ENCODE measurements at regions not wholly inside any gene's neighbourhood (a gene's known extent, or its start where the extent isn't known, plus 50 kb on each side); places are given as distances from the start of the nearest gene placed in this dataset.

- TF ChIP-seq POLR2A (IDR thresholded peaks at IDR 0.05) (no peak), CTCF (IDR thresholded peaks at IDR 0.05) (no peak)
- no peak for DNase-seq (ENCODE audit: low spot score in 2 of 2)
- intact Hi-C loops (cut with DNase I; ENCODE audit: low total_unique reads), result no loop called here
- WGBS, 2 donors, result 68 to 87% methylated on average over 1 of the region's 1 CpG
- H3K4me3 ChIP-seq (ENCODE audit: low read depth, poor library complexity, severe bottlenecking), result no peak overlapping the region
Observed at GRCh38 chr1:55848906-55849305, 633.7 kb upstream of the USP24 start.

- H3K4me3 ChIP-seq (ENCODE audit: low read depth, poor library complexity, severe bottlenecking), result no peak overlapping the region
- DNase-seq (ENCODE audit: low spot score in 2 of 2), result no peak
- intact Hi-C loops (cut with DNase I; ENCODE audit: low total_unique reads), result no loop called here
- WGBS, 2 donors, result 88 to 89% methylated on average over 2 of the region's 2 CpGs
- TF ChIP-seq CTCF (IDR thresholded peaks at IDR 0.05) (no peak), POLR2A (IDR thresholded peaks at IDR 0.05) (no peak)
Observed at GRCh38 chr1:55846051-55846450, 630.9 kb upstream of the USP24 start.

- no peak overlapping the region for H3K4me3 ChIP-seq (ENCODE audit: low read depth, poor library complexity, severe bottlenecking)
- intact Hi-C loops (cut with DNase I; ENCODE audit: low total_unique reads), result no loop called here
- WGBS, 2 donors, result 86 to 89% methylated on average over 1 of the region's 1 CpG
- no peak for DNase-seq (ENCODE audit: low spot score in 2 of 2)
- TF ChIP-seq POLR2A (IDR thresholded peaks at IDR 0.05), result no peak
- TF ChIP-seq CTCF (IDR thresholded peaks at IDR 0.05), result no peak
Observed at GRCh38 chr1:55844322-55844721, 629.2 kb upstream of the USP24 start.

GRCh38 chr1:55839626-55840025 lies 624.5 kb upstream of the USP24 start:
- no peak for TF ChIP-seq CTCF (IDR thresholded peaks at IDR 0.05)
- TF ChIP-seq POLR2A (IDR thresholded peaks at IDR 0.05), result no peak
- 43 to 78% methylated on average over 5 of the region's 5 CpGs for WGBS, 2 donors
- H3K4me3 ChIP-seq (ENCODE audit: low read depth, poor library complexity, severe bottlenecking), result no peak overlapping the region
- DNase-seq (ENCODE audit: low spot score in 2 of 2), result no peak
- intact Hi-C loops (cut with DNase I; ENCODE audit: low total_unique reads), result no loop called here

- H3K4me3 ChIP-seq (ENCODE audit: low read depth, poor library complexity, severe bottlenecking), result no peak overlapping the region
- WGBS, 2 donors, result 94 to 96% methylated on average over 1 of the region's 1 CpG
- no peak for DNase-seq (ENCODE audit: low spot score in 2 of 2)
- no peak for TF ChIP-seq CTCF (IDR thresholded peaks at IDR 0.05)
- TF ChIP-seq POLR2A (IDR thresholded peaks at IDR 0.05), result no peak
- intact Hi-C loops (cut with DNase I; ENCODE audit: low total_unique reads), result no loop called here
Observed at GRCh38 chr1:55839221-55839620, 624.1 kb upstream of the USP24 start.

- no peak overlapping the region for H3K4me3 ChIP-seq (ENCODE audit: low read depth, poor library complexity, severe bottlenecking)
- DNase-seq (ENCODE audit: low spot score in 2 of 2), result no peak
- TF ChIP-seq POLR2A (IDR thresholded peaks at IDR 0.05) (no peak), CTCF (IDR thresholded peaks at IDR 0.05) (no peak)
- intact Hi-C loops (cut with DNase I; ENCODE audit: low total_unique reads), result no loop called here
- WGBS, 2 donors, result 76 to 79% methylated on average over 3 of the region's 3 CpGs
Observed at GRCh38 chr1:55836086-55836485, 620.9 kb upstream of the USP24 start.

Measured in lower leg skin (tissue), 4 donors.